Endothelial cell of umbilical vein (primary cell): ENCODE measurements at regions not wholly inside any gene's neighbourhood (a gene's known extent, or its start where the extent isn't known, plus 50 kb on each side); places are given as distances from the start of the nearest gene placed in this dataset.

Source experiments
- BruUV-seq: library from RNA; stranded (reverse); fragments of 400-500 nt; replicated peaks from 2 replicates; lab custom pipeline; 2021; lab: Mats Ljungman, UMichigan
- CTCF ChIA-PET: fragments of 300-600, 350-600 bp; sonication (Branson Sonifier 250); formaldehyde crosslinking; loops from one replicate; lab custom pipeline; 2021; ENCODE audit warnings: antibody characterized with exemption, inconsistent platforms; lab: Charles Lee
- POLR2A ChIA-PET: fragments of 300-600, 350-600 bp; sonication (Branson Sonifier 250); formaldehyde crosslinking; loops from one replicate; lab custom pipeline; 2021; ENCODE audit warnings: antibody characterized with exemption, inconsistent platforms; lab: Charles Lee
- DNase-seq: peaks from one replicate; pipeline ENCODE4 v3.0.0-alpha.2; 2011; ENCODE audit warnings: low read depth, low spot score
- FAIRE-seq: peaks from 2 replicates; lab custom pipeline; 2011; peaks lifted over from hg19 to GRCh38; lab: Jason Lieb, UNC
- H2AFZ ChIP-seq: 2 replicates; pipeline ENCODE4 v1.6.0; 2012; ENCODE audit warnings: low read depth, low read length, control low read depth, inconsistent platforms
- H3K27ac ChIP-seq: 2 replicates; pipeline ENCODE4 v1.5.1; 2011; ENCODE audit warnings: low read depth, mild to moderate bottlenecking, control low read depth, low read length, moderate library complexity; ENCODE audit not compliant: insufficient read depth
- H3K27me3 ChIP-seq, 2 experiments: 2 replicates each; pipeline versions ENCODE4 v1.6.0 to v1.6.1; 2011; ENCODE audit warnings: low read length in 2 of 2, mixed read lengths in 1 of 2; ENCODE audit not compliant: control insufficient read depth in 2 of 2, insufficient read depth in 2 of 2
- H3K36me3 ChIP-seq, 2 experiments: 2 replicates in 1 of 2; 3 replicates in 1 of 2; pipeline ENCODE4 v1.5.1; 2011; ENCODE audit warnings: low read length in 2 of 2, mild to moderate bottlenecking in 1 of 2, moderate library complexity in 1 of 2; ENCODE audit not compliant: control insufficient read depth in 2 of 2, insufficient read depth in 2 of 2; ENCODE audit errors: extremely low read depth in 1 of 2
- H3K4me1 ChIP-seq: 3 replicates; pipeline ENCODE4 v1.5.1; 2011; ENCODE audit warnings: mild to moderate bottlenecking, low read length; ENCODE audit not compliant: control insufficient read depth, insufficient read depth; ENCODE audit errors: extremely low read depth
- H3K4me2 ChIP-seq: 2 replicates; pipeline ENCODE4 v1.6.1; 2011; ENCODE audit warnings: low read length, control low read depth, mixed read lengths; ENCODE audit not compliant: insufficient read depth
- H3K4me3 ChIP-seq, 3 experiments: fragments of 200-600 bp in 1 of 3; sonication (generic), shearing (Covaris generic) in 1 of 3; replicated peaks in 1 of 3; 2 replicates each; pipeline ENCODE4 v1.5.1; 2011 to 2016; ENCODE audit warnings: control low read depth in 3 of 3, low read length in 3 of 3, mild to moderate bottlenecking in 2 of 3, inconsistent platforms in 1 of 3, low read depth in 1 of 3, moderate library complexity in 1 of 3; ENCODE audit not compliant: insufficient read depth in 1 of 3
- H3K79me2 ChIP-seq: 2 replicates; pipeline ENCODE4 v1.6.0; 2012; ENCODE audit warnings: low read length, inconsistent platforms; ENCODE audit not compliant: control insufficient read depth, insufficient read depth
- H3K9ac ChIP-seq: replicated peaks from 2 replicates; pipeline ENCODE3; 2011; ENCODE audit warnings: low read length, control low read depth; ENCODE audit not compliant: insufficient read depth; ENCODE audit errors: extremely low read depth
- H3K9me1 ChIP-seq: replicated peaks from 3 replicates; pipeline ENCODE4 v1.6.0; 2011; ENCODE audit warnings: mild to moderate bottlenecking, low read length; ENCODE audit not compliant: control insufficient read depth, insufficient read depth; ENCODE audit errors: extremely low read depth
- H3K9me3 ChIP-seq: replicated peaks from 2 replicates; pipeline ENCODE4 v1.5.1; 2012; ENCODE audit warnings: low read length, inconsistent platforms; ENCODE audit not compliant: control insufficient read depth, insufficient read depth
- H4K20me1 ChIP-seq: replicated peaks from 2 replicates; pipeline ENCODE3; 2011; ENCODE audit warnings: mild to moderate bottlenecking, low read length; ENCODE audit not compliant: control insufficient read depth, insufficient read depth; ENCODE audit errors: extremely low read depth
- CTCF ChIP-seq, 2 donors: IDR thresholded peaks; 1 replicate in 1 of 2; 2 replicates in 1 of 2; pipeline ENCODE4 v1.5.1; 2011; ENCODE audit warnings: low read length in 2 of 2, mild to moderate bottlenecking in 2 of 2, moderate library complexity in 2 of 2, control low read depth in 1 of 2, inconsistent platforms in 1 of 2, low read depth in 1 of 2; ENCODE audit not compliant: insufficient read depth in 1 of 2; ENCODE audit errors: extremely low read depth in 1 of 2
- EZH2 ChIP-seq: IDR thresholded peaks from 2 replicates; pipeline ENCODE4 v1.6.1; 2012; ENCODE audit warnings: borderline replicate concordance, low read depth, mild to moderate bottlenecking, moderate library complexity, low read length, inconsistent platforms; ENCODE audit not compliant: severe bottlenecking
- FOS ChIP-seq: IDR thresholded peaks from 2 replicates; pipeline ENCODE4 v1.6.1; 2011; ENCODE audit warnings: mild to moderate bottlenecking, low read length, moderate library complexity, borderline replicate concordance; ENCODE audit not compliant: insufficient read depth
- GATA2 ChIP-seq: IDR thresholded peaks from 2 replicates; pipeline ENCODE4 v1.7.0; 2011; ENCODE audit warnings: low read depth, mild to moderate bottlenecking, moderate library complexity, mixed read lengths, low read length; ENCODE audit not compliant: insufficient read length, insufficient read depth
- JUN ChIP-seq: IDR thresholded peaks from 2 replicates; pipeline ENCODE4 v1.6.1; 2011; ENCODE audit warnings: borderline replicate concordance, low read depth; ENCODE audit not compliant: insufficient read length, insufficient read depth
- POLR2A ChIP-seq: IDR thresholded peaks from 2 replicates; pipeline ENCODE4 v1.6.1; 2012; ENCODE audit warnings: low read depth, mild to moderate bottlenecking, control low read depth, low read length
- POLR2AphosphoS5 ChIP-seq: IDR thresholded peaks from 2 replicates; pipeline ENCODE4 v1.6.1; 2012; ENCODE audit warnings: low read depth, mild to moderate bottlenecking, control low read depth, low read length, moderate library complexity; ENCODE audit not compliant: insufficient read depth
- dilution Hi-C: fragments of 300-500 bp; cut with MboI; formaldehyde crosslinking; loops from one replicate; pipeline ENCODE4 v1.15.0; 2019; ENCODE audit warnings: low sequenced_read_pairs; ENCODE audit not compliant: extremely low pct_ligation_motif_present
- intact Hi-C: fragments of 100-400 bp; cut with micrococcal nuclease; formaldehyde crosslinking; loops from one replicate; pipeline ENCODE4 v1.10.0; 2022
- TF ChIP-seq, protein P1 (sequence below): IDR thresholded peaks from 2 replicates; pipeline ENCODE4 v1.6.1; 2011; ENCODE audit not compliant: insufficient read depth, insufficient read length

GRCh38 chr1:191685669-191686068, 472.6 kb upstream of the RGS18 start:
- Histone ChIP-seq H3K9ac (no peak overlapping the region), H2AFZ (no peak overlapping the region), H3K9me3 (no peaks in the 10 kb centered on the region), H3K36me3 (no peaks in the 10 kb centered on the region), H4K20me1 (no peaks in the 10 kb centered on the region), H3K79me2 (no peaks in the 10 kb centered on the region), H3K4me2 (no peak overlapping the region), H3K9me1 (no peaks in the 10 kb centered on the region), H3K27me3 (no peaks in the 10 kb centered on the region), H3K4me1 (no peaks in the 10 kb centered on the region), H3K27ac (no peak overlapping the region), H3K4me3 (no peak overlapping the region)
- dilution Hi-C loops (no loop called here), intact Hi-C loops (no loop called here)
- ChIA-PET POLR2A (no interaction called here), CTCF (no interaction called here)
- no peak for FAIRE-seq
- DNase-seq: no peak
- TF ChIP-seq CTCF (IDR thresholded peaks at IDR 0.05; ENCODE audit: extremely low read depth in 1 of 2, insufficient read depth in 1 of 2, low read depth in 1 of 2, low read length in 2 of 2): no peak
- TF ChIP-seq, protein P1, sequence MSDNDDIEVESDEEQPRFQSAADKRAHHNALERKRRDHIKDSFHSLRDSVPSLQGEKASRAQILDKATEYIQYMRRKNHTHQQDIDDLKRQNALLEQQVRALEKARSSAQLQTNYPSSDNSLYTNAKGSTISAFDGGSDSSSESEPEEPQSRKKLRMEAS: no peak
- TF ChIP-seq EZH2: no peak
- no peak for TF ChIP-seq POLR2AphosphoS5
- BruUV-seq: no TSS peak

DNA sequence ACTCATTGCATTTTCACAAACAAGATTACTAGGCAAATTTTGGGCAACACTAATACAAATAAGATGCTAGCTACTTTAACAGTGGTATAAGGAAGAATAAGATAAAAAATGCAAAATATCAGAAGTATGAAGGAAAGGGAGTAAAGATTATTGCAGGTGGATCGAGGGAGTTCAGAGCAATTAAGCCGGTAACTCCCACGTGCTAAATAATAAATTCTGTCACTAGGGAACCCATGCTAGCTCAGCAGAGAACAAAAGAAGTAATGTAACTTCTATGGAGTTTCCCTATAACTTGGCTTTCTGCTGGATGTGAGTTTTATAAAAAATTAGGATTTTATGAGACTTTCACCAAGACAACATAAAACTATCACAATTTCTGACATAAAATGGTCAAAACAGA, 470.5 kb upstream of the RGS18 start:
- no peaks in the 10 kb centered on the region for H3K9me1 ChIP-seq
- no peak overlapping the region for H2AFZ ChIP-seq
- POLR2A ChIA-PET: no interaction called here
- no peak overlapping the region for H3K9ac ChIP-seq
- FAIRE-seq: no peak
- no peaks in the 10 kb centered on the region for H3K36me3 ChIP-seq
- no peaks in the 10 kb centered on the region for H4K20me1 ChIP-seq
- H3K9me3 ChIP-seq: no peaks in the 10 kb centered on the region
- no peaks in the 10 kb centered on the region for H3K79me2 ChIP-seq
- no peaks in the 10 kb centered on the region for H3K27me3 ChIP-seq
- H3K4me1 ChIP-seq: no peaks in the 10 kb centered on the region
- dilution Hi-C loops: no loop called here
- no peak for DNase-seq
- no peak overlapping the region for H3K4me2 ChIP-seq
- H3K27ac ChIP-seq: no peak overlapping the region
- H3K4me3 ChIP-seq: no peak overlapping the region
- intact Hi-C loops: no loop called here
- TF ChIP-seq, protein P1: no peak
- no peak for TF ChIP-seq POLR2AphosphoS5
- no peak for TF ChIP-seq EZH2
- TF ChIP-seq POLR2A: no peak
- no peak for TF ChIP-seq JUN
- TF ChIP-seq GATA2: no peak
- no peak for TF ChIP-seq FOS
- BruUV-seq: no TSS peak
- CTCF ChIA-PET: interaction anchor here (1.0 kb wide), 1 partner anchor 9 kb away, joined by 3 read pairs; no protein-coding TSS in a partner anchor
